Right lobe of liver (tissue), 4 donors: ENCODE measurements at regions not wholly inside any gene's neighbourhood (a gene's known extent, or its start where the extent isn't known, plus 50 kb on each side); places are given as distances from the start of the nearest gene placed in this dataset.

Experiments used
- CTCF ChIP-seq, 4 donors: fragments of 200-600 bp in 3 of 4; fragments of 450-650 bp in 1 of 4; IDR thresholded peaks; one replicate each; pipeline versions ENCODE4 v1.5.1 to v1.8.0; 2016 to 2022; ENCODE audit warnings: antibody characterized with exemption in 4 of 4, mild to moderate bottlenecking in 2 of 4
- POLR2A ChIP-seq: fragments of 450-650 bp; IDR thresholded peaks from one replicate; pipeline ENCODE4 v1.6.1; 2017; ENCODE audit warnings: antibody characterized with exemption, mild to moderate bottlenecking
- donor health status: DM: no; HTN: no; CAD: no.
- donor health status: DM: no; HTN: no; CAD: no.
- donor health status: DM: no; HTN: yes; CAD: no.

DNA sequence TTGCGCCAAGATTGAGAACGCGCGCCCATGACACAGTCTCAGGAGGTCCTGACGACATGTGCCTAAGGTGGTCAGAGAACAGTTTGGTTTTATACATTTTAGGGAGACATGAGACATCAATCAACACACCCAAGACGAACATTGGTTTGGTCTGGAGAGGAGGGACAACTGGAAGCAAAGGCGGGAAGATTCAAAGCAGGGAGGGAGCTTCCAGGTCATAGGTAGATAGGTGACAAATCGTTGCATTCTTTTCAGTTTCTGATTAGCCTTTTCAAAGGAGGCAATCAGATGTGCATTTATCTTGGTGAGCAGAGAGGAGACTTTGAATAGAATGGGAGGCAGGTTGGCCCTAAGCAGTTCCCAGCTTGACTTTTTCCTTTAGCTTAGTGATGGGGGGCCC lies 828.4 kb upstream of the DPPA4 start:
- TF ChIP-seq CTCF (IDR thresholded peaks at IDR 0.05) (no peak), POLR2A (no peak)
